ENCODE measurements at regions not wholly inside any gene's neighbourhood (a gene's known extent, or its start where the extent isn't known, plus 50 kb on each side); places are given as distances from the start of the nearest gene placed in this dataset.

DNA sequence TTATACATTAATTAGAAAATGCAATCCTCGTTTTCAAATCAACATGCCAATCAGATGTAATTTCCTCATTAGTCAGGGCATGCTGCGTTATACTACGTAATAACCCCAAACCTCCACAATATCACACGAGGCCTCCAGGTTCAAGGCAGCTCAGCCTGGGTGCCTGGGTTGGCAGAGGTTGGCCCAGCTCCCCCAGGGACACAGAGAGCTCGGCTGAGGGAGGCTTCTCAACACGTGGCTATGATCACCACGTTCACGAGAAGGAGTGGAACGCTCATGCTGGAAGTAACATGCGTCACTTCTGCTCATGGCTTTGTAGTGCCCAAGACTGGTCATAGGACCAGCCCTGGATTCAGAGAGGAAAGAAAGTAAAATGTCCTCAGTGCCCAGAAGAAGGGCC, 144.9 kb upstream of the SOX1 start:
- FAIRE-seq (no peak), DNase-seq (ENCODE audit: low read depth in 1 of 2, low spot score in 1 of 2) (no peak), ATAC-seq (no peak)
- TF ChIP-seq RARB (CRISPR knock-in tag; IDR thresholded peaks at IDR 0.05) (no peak), KDM5A (IDR thresholded peaks at IDR 0.05) (no peak), KDM1A (IDR thresholded peaks at IDR 0.05; ENCODE audit: low read depth) (no peak), HOXB13 (CRISPR knock-in tag; IDR thresholded peaks at IDR 0.05; ENCODE audit: low read depth) (no peak), BHLHE40 (IDR thresholded peaks at IDR 0.05; ENCODE audit: low read depth, low read length) (no peak), ESRRA (IDR thresholded peaks at IDR 0.05; ENCODE audit: borderline replicate concordance, low read length) (no peak), FOSL2 (IDR thresholded peaks at IDR 0.05) (no peak), FOSL2 (CRISPR knock-in tag; IDR thresholded peaks at IDR 0.05) (no peak), MYC (IDR thresholded peaks at IDR 0.05; ENCODE audit: borderline replicate concordance, low read length) (no peak), SMC3 (IDR thresholded peaks at IDR 0.05) (no peak), TFCP2L1 (CRISPR knock-in tag; IDR thresholded peaks at IDR 0.05) (no peak), EHMT2 (IDR thresholded peaks at IDR 0.05; ENCODE audit: low read depth) (no peak), CEBPB (IDR thresholded peaks at IDR 0.05) (no peak)
- TF ChIP-seq, protein P1, sequence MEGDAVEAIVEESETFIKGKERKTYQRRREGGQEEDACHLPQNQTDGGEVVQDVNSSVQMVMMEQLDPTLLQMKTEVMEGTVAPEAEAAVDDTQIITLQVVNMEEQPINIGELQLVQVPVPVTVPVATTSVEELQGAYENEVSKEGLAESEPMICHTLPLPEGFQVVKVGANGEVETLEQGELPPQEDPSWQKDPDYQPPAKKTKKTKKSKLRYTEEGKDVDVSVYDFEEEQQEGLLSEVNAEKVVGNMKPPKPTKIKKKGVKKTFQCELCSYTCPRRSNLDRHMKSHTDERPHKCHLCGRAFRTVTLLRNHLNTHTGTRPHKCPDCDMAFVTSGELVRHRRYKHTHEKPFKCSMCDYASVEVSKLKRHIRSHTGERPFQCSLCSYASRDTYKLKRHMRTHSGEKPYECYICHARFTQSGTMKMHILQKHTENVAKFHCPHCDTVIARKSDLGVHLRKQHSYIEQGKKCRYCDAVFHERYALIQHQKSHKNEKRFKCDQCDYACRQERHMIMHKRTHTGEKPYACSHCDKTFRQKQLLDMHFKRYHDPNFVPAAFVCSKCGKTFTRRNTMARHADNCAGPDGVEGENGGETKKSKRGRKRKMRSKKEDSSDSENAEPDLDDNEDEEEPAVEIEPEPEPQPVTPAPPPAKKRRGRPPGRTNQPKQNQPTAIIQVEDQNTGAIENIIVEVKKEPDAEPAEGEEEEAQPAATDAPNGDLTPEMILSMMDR (IDR thresholded peaks at IDR 0.05) = no peak
- TF ChIP-seq, protein P2, sequence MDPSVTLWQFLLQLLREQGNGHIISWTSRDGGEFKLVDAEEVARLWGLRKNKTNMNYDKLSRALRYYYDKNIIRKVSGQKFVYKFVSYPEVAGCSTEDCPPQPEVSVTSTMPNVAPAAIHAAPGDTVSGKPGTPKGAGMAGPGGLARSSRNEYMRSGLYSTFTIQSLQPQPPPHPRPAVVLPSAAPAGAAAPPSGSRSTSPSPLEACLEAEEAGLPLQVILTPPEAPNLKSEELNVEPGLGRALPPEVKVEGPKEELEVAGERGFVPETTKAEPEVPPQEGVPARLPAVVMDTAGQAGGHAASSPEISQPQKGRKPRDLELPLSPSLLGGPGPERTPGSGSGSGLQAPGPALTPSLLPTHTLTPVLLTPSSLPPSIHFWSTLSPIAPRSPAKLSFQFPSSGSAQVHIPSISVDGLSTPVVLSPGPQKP (IDR thresholded peaks at IDR 0.05; ENCODE audit: low read depth, low read length) = no peak
- H3K27ac ChIP-seq = no peak overlapping the region
- CTCF ChIA-PET = no interaction called here
- H3K4me1 ChIP-seq = no peaks in the 10 kb centered on the region
- no peaks in the 10 kb centered on the region for H3K9me3 ChIP-seq
- POLR2A ChIA-PET = no interaction called here
- no peak overlapping the region for H3K4me3 ChIP-seq
- 9% methylated on average over 10 of the region's 10 CpGs for WGBS (ENCODE audit: missing lambda C conversion rate)
- no peak overlapping the region for H3K4me2 ChIP-seq

DNA sequence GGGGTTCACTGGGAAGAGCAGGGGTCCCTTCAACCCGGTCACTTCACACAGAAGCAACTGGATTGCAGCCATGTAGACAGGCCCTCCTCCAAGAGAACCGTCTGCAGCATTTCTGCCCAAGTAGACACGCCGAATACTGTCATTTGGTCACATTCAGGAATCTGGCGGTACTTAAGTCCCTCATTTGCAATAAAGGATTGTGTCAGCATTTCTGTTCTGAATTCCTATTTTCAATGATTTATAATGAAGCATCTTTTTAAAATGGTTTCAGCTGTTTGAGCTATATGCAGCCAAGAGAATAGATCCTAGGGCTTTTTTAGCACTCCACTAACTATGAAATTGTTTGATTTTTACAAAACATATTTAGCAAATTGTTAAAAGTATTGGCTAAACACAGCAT, 143.5 kb upstream of the SOX1 start:
- FAIRE-seq (no peak), DNase-seq (ENCODE audit: low read depth in 1 of 2, low spot score in 1 of 2) (no peak), ATAC-seq (no peak)
- H3K4me2 ChIP-seq = no peak overlapping the region
- ChIA-PET CTCF (no interaction called here), POLR2A (no interaction called here)
- H3K4me1 ChIP-seq = no peaks in the 10 kb centered on the region
- 50% methylated on average over 4 of the region's 5 CpGs for WGBS (ENCODE audit: missing lambda C conversion rate)
- no peak for TF ChIP-seq CHD4 (IDR thresholded peaks at IDR 0.05; ENCODE audit: borderline replicate concordance)
- no peak for TF ChIP-seq RFX5 (IDR thresholded peaks at IDR 0.05)
- TF ChIP-seq MAZ (IDR thresholded peaks at IDR 0.05; ENCODE audit: borderline replicate concordance, low read depth, low read length) = no peak
- TF ChIP-seq, protein P3, sequence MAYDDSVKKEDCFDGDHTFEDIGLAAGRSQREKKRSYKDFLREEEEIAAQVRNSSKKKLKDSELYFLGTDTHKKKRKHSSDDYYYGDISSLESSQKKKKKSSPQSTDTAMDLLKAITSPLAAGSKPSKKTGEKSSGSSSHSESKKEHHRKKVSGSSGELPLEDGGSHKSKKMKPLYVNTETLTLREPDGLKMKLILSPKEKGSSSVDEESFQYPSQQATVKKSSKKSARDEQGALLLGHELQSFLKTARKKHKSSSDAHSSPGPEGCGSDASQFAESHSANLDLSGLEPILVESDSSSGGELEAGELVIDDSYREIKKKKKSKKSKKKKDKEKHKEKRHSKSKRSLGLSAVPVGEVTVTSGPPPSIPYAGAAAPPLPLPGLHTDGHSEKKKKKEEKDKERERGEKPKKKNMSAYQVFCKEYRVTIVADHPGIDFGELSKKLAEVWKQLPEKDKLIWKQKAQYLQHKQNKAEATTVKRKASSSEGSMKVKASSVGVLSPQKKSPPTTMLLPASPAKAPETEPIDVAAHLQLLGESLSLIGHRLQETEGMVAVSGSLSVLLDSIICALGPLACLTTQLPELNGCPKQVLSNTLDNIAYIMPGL (CRISPR knock-in tag; IDR thresholded peaks at IDR 0.05; ENCODE audit: borderline replicate concordance) = no peak
- no peak for TF ChIP-seq EHF (CRISPR knock-in tag; IDR thresholded peaks at IDR 0.05)
- TF ChIP-seq, protein P2 (IDR thresholded peaks at IDR 0.05; ENCODE audit: low read depth, low read length) = no peak
- no peak for TF ChIP-seq JUNB (IDR thresholded peaks at IDR 0.05)
- no peak for TF ChIP-seq NFE2L2 (conservative IDR thresholded peaks at IDR 0.05; ENCODE audit: low read length)
- TF ChIP-seq HOXB13 (CRISPR knock-in tag; IDR thresholded peaks at IDR 0.05; ENCODE audit: low read depth) = no peak
- no peak for TF ChIP-seq MAFK (IDR thresholded peaks at IDR 0.05; ENCODE audit: partially characterized antibody)
- no peak overlapping the region for H3K27ac ChIP-seq
- no peaks in the 10 kb centered on the region for H3K9me3 ChIP-seq
- no peak overlapping the region for H3K4me3 ChIP-seq

All from A549 (cell line).